ENCODE measurements at regions not wholly inside any gene's neighbourhood (a gene's known extent, or its start where the extent isn't known, plus 50 kb on each side); places are given as distances from the start of the nearest gene placed in this dataset.

DNA sequence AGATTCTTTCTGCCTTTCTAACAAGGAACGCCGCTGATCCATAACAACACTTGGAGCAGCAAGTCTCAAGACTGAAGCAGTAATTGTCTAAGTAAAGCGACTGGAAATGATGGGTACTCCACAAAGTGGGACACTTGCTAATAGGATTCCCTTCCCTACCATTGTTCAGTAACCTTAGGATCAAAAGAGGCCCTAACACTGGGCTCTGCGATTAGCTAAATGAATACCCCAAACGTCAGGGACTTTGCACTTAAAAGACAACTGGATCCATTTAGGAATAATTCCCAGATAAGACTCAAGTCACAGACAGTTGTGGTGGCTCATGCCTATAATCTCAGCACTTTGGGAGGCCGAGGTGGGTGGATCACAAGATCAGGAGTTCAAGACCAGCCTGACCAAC, 221.9 kb upstream of the FGGY start:
- DNase-seq, result no peak
- no peak overlapping the region for H3K4me3 Mint-ChIP-seq

DNA sequence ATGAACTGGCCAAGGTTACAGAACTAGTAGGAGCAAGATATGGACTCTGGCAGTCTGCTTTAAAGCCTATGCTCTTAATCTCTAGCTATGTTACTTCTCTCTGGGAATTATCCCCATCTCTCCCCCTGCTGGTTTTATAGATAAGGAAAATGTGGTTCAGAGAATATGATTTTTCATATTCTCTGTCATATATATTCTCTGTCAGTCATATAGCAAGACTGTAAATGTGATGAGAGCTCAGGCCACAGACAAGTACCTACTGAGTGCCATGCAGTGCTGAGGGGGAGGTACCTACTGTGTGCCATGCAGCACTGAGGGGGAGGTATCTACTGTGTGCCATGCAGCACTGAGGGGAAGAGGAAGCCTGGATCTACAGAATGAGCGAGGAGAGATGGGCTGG, 220.3 kb upstream of the FGGY start:
- no peak overlapping the region for H3K27ac Mint-ChIP-seq
- DNase-seq, result no peak
- peaks cover 3% of the 10 kb centered on the region for H3K36me3 Mint-ChIP-seq
- no peaks in the 10 kb centered on the region for H3K27me3 Mint-ChIP-seq
- no peak overlapping the region for H3K4me3 Mint-ChIP-seq
- H3K9me3 Mint-ChIP-seq, result peaks cover 1% of the 10 kb centered on the region
- H3K4me1 Mint-ChIP-seq, result peaks cover 10% of the 10 kb centered on the region

More for the DNA sequence above, 221.9 kb upstream of the FGGY start:
- Mint-ChIP-seq H3K27ac (no peak overlapping the region), H3K36me3 (peaks cover 3% of the 10 kb centered on the region), H3K27me3 (no peaks in the 10 kb centered on the region), H3K9me3 (peaks cover 1% of the 10 kb centered on the region), H3K4me1 (peaks cover 23% of the 10 kb centered on the region)

DNA sequence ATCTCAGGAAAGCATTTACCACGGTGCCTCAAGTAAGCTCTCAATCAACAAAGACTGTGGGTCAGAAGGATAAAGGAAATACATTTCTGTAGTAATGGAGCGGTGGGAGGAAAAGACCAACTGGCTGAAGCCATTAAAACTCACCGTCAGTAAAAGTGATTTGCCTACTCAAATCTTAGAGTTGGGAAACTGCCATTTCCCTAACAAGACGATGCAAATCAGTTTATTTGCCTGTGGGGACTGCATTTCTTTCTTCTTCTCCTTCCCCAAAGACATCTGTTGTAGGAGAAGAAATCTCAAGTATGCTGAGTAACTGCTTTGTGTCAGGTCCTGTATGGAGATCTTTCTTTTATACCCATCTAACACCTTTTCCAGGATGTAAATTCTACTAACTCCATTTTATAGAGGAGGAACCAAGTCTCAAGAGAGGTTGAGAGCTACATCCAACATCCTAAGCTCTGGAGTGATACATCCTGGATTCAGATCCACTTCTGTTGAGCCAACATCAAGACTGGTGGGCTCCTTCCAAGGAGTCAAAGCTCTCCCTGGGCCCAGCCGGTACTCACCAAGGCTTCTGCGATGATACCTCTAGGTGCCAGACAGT, 219.3 kb upstream of the FGGY start:
- no peak for DNase-seq
- Mint-ChIP-seq H3K27ac (no peak overlapping the region), H3K36me3 (no peaks in the 10 kb centered on the region), H3K27me3 (no peaks in the 10 kb centered on the region), H3K4me1 (peaks cover 2% of the 10 kb centered on the region), H3K9me3 (no peaks in the 10 kb centered on the region), H3K4me3 (no peak overlapping the region)

DNA sequence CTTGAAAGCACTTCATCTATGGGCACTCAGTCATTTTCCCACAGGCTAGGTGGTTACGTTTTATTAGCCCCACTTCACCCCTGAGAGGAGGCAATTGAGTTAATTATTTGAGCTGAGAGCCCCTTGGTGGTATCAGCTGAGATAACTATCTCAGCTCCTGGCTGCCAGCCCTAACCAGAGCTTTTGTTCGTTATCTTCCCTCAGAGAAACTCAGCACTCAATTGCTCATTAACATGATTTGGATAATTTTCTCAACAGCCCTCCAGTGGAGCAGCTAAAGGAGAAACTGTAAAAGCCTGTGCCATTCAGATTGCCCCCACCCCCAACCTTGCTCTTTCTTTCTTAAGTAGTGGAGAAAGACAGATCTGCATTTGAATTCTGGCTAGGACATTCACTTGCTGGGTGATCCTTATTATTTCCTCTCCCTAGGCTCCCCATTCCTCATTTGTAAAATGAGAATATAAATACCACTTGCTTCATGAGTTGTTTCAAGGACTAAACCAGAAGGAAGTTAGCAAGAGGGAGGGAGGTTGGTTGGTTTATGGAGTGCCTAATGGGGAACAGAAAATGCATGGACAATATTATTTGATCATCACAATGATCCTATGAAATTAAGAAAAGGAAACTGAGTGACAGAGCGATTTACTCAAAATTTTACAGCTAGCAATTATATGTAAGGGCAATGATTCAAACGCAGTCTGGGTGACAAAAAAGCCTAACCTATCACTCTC, 218.7 kb upstream of the FGGY start:
- Mint-ChIP-seq H3K4me3 (no peak overlapping the region), H3K27me3 (no peaks in the 10 kb centered on the region), H3K4me1 (peaks cover 1% of the 10 kb centered on the region)

DNA sequence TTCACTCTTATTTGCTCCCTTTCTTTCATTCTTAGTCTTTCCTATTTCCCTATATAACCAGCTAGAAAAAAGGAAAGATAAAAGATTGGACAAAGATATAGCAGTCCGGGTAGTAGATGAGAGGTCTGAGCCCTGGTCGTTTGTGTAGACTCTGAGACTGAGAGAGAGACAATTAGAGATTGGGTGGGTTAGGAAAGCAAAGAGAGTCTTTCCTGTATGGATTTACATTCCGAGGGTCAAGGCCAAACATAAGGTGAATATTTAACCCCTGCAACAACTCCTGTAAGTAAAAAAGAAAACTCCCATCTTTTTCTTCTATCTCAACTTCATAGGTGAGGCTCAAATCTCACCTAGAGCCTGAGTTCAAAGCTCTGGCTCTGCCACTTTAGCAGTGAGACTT, 218.0 kb upstream of the FGGY start:
- H3K4me1 Mint-ChIP-seq, result peaks cover 1% of the 10 kb centered on the region
- no peak overlapping the region for H3K27ac Mint-ChIP-seq

More for the DNA sequence above, 218.7 kb upstream of the FGGY start:
- DNase-seq, result no peak
- no peaks in the 10 kb centered on the region for H3K36me3 Mint-ChIP-seq
- H3K27ac Mint-ChIP-seq, result no peak overlapping the region
- no peaks in the 10 kb centered on the region for H3K9me3 Mint-ChIP-seq

DNA sequence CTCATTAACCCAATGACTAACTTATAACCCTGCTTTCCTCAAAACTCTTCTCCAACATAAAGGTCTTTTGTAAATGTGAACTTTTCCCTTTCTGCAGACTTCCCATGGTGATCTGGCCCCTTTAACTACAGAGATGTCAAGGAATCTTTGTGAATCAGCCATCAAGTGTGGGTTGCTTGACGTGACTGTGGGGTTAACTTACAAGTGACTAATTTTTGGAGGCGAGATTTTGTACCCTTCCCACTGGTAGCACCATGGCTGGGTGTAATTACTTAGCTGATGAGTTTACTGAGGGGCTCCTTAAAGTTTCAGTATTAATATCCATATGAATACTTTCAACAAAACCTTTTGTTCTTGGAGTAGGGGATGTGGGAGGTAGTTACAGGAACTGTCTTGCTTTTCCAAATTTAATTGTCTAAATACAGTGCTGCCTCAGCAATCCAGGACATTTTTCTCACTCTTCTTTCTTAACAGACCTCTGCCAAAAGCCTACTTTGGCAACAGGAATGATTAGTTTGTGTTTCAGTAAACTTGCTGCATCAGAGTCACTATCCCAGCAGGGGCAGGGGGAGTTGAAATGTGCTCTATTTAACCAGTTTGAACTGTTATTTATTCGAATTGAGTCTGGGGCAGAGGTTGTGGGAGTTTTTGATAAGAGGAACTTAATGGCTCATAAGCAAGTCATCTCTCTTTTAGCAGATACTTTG, 217.3 kb upstream of the FGGY start:
- no peak for DNase-seq
- Mint-ChIP-seq H3K9me3 (no peaks in the 10 kb centered on the region), H3K4me3 (no peak overlapping the region), H3K27ac (no peak overlapping the region), H3K4me1 (peaks cover 8% of the 10 kb centered on the region), H3K36me3 (no peaks in the 10 kb centered on the region), H3K27me3 (no peaks in the 10 kb centered on the region)

More for the DNA sequence above, 218.0 kb upstream of the FGGY start:
- Mint-ChIP-seq H3K4me3 (no peak overlapping the region), H3K36me3 (no peaks in the 10 kb centered on the region), H3K27me3 (no peaks in the 10 kb centered on the region), H3K9me3 (no peaks in the 10 kb centered on the region)
- DNase-seq, result no peak

DNA sequence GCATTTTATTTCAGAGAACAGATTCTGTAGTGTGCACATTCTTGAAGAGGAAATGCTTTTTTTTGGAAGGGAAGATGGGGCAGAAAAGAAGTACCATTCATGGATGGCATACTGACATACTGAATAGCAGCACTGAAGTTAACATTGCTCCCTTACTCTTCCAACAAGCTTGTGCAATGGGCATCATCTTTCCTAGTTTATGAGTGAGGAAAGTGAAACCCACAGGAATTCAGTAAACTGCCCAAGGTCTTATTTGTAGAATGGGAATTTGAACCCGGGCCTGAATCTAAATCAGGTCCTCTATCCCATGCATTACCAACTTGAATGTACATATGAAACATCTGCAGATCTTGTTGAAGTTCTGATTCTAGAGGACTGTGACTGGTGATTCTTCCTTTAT, 215.7 kb upstream of the FGGY start:
- Mint-ChIP-seq H3K27ac (no peak overlapping the region), H3K4me3 (no peak overlapping the region), H3K36me3 (no peaks in the 10 kb centered on the region), H3K27me3 (no peaks in the 10 kb centered on the region), H3K4me1 (peaks cover 10% of the 10 kb centered on the region), H3K9me3 (no peaks in the 10 kb centered on the region)
- DNase-seq, result no peak

DNA sequence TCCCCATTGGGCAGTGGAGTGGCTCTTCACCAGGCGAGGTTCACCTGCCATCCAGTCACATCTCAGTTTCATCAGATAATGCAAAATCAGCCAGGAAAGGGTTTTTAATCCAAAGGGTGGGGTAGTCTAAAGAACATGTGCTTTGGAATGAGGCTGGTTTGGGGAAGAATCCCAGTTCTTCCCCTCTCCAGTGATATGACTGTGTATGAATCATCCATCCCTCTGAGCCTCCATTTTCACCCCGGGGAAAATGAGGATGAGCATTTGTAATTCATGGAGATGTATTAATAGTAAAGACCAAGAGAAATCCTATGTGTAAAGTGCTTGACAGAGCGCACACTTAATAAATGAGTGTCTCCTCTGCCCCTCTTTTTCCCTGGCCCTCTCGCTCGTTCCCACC, 215.1 kb upstream of the FGGY start:
- Mint-ChIP-seq H3K36me3 (no peaks in the 10 kb centered on the region), H3K4me1 (peaks cover 10% of the 10 kb centered on the region), H3K27me3 (no peaks in the 10 kb centered on the region), H3K4me3 (no peak overlapping the region), H3K27ac (no peak overlapping the region), H3K9me3 (no peaks in the 10 kb centered on the region)
- no peak for DNase-seq

DNA sequence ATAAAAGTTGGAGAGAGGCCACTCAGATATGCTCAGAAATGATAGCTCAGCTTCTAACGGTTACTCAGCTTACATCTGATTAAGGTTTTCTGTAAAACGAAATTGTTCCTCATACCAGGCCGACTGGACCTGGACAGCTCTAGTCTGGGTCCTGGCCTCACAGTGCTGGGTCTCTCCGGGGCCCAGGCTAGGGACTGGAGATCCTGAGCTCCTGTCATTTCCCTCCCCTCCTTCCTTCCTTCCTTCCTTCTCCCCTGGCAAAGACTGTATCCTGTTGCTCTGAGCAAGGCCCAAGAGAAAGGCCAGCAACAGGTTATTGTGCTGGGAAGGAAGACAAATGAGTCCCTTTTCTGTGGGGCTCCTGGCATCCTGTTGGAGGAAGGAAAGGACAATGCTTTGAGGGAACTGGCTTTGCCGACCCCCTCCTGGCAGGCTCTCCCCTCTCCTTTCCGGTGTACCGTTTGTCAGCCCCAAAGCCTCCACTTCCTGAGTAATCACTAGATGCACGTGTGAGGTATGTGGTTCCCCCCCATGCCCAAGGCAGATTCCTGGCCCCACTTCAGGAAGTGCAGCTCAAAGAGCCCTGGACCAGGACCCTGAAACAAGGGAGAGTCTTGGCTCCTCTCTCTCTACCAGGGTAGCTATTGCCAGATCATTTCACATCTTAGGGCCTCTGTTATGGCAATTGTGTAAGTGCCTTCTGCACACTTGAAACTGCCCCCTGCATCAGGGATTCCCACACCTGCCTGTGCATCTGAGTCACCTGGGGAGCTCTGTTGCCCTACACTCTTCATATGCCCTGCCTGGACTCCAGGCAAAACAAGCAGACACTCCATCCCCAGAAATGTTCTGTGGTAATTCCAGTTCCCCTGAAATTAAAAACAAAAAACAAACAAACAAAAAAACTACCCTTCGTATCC, 212.7 kb upstream of the FGGY start:
- no peaks in the 10 kb centered on the region for H3K27me3 Mint-ChIP-seq
- peaks cover 2% of the 10 kb centered on the region for H3K9me3 Mint-ChIP-seq
- no peak overlapping the region for H3K4me3 Mint-ChIP-seq
- H3K4me1 Mint-ChIP-seq, result peaks cover 10% of the 10 kb centered on the region
- no peak overlapping the region for H3K27ac Mint-ChIP-seq
- no peaks in the 10 kb centered on the region for H3K36me3 Mint-ChIP-seq
- DNase-seq, result no peak

DNA sequence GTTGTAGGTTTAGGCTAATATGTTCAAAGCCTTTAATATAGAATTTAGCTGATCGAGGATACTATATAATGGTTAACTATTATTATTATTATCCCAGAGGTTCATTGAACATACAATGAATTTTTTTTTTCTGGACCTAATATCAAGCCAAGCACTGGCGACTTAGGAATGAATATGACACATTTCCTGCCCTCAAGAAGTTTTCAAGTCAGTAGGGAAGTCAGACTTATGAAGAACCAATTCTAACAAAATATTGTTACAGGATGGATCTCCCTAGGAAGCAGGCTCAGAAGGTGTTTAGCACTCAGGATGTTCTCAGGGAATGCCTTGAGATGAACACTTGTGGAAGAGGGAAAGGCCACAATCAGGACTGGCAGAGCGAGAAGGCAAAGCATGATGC, 211.8 kb upstream of the FGGY start:
- DNase-seq, result no peak
- Mint-ChIP-seq H3K27ac (no peak overlapping the region), H3K27me3 (no peaks in the 10 kb centered on the region), H3K9me3 (peaks cover 4% of the 10 kb centered on the region), H3K4me3 (no peak overlapping the region), H3K36me3 (no peaks in the 10 kb centered on the region), H3K4me1 (peaks cover 8% of the 10 kb centered on the region)

DNA sequence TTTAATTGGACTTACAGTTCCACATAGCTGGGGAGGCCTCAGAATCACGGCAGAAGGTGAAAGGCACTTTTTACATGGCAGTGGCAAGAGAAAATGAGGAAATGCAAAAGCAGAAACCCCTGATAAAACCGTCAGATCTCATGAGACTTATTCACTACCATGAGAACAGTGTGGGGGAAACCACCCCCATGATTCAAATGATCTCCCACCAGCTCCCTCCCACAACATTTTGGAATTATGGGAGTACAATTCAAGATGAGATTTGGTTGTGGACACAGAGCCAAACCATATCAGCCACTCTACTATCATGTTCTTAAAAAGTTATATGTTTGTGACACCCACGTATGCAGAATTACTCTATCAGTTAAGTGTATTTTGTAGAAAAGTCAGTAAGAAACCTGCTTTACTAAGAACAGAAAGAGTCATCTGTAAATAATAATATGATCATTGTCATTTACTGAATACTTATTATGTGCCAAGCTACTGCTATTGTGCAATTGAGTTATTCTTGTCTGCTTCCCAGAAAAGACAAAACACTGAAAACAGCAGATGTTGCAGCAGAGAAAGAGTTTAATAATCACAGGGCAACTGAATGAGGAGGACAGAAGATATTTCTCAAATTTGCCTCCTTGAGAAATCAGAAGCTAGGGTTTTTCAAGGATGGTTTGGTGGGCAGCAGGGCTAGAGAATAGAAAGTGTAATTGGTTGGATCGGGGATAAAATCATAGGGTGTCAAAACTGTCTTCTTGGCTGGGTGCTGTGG, 207.7 kb upstream of the FGGY start:
- H3K27ac Mint-ChIP-seq, result no peak overlapping the region
- no peak for DNase-seq
- H3K9me3 Mint-ChIP-seq, result peaks cover 4% of the 10 kb centered on the region
- no peaks in the 10 kb centered on the region for H3K27me3 Mint-ChIP-seq
- H3K4me1 Mint-ChIP-seq, result peaks cover 5% of the 10 kb centered on the region
- no peak overlapping the region for H3K4me3 Mint-ChIP-seq
- no peaks in the 10 kb centered on the region for H3K36me3 Mint-ChIP-seq

DNA sequence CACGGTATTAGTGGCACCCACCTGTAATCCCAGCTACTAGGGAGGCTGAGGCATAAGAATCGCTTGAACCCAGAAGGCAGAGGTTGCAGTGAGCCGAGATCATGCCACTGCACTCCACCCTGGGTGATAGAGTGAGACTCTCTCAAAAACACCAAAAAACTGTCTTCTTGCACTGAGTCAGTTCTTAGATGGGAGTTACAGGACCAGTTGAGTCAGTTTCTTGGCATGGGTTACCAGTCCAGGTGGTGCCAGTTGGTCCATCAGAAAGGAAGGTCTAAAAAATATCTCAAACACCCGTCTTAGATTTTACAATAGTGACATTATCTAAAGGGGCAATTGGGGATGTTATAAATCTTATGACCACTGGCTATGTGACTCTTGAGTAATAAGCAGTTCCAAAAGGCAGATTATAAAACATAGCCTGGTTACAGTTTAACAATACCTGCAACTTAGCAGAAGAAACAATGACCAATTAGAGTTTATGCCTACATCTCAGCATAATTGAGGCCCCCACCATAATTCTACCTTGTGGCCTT, 206.9 kb upstream of the FGGY start:
- H3K4me1 Mint-ChIP-seq, result no peaks in the 10 kb centered on the region
- no peak overlapping the region for H3K4me3 Mint-ChIP-seq
- H3K9me3 Mint-ChIP-seq, result peaks cover 4% of the 10 kb centered on the region
- no peak for DNase-seq
- H3K27ac Mint-ChIP-seq, result no peak overlapping the region
- H3K36me3 Mint-ChIP-seq, result no peaks in the 10 kb centered on the region
- no peaks in the 10 kb centered on the region for H3K27me3 Mint-ChIP-seq

DNA sequence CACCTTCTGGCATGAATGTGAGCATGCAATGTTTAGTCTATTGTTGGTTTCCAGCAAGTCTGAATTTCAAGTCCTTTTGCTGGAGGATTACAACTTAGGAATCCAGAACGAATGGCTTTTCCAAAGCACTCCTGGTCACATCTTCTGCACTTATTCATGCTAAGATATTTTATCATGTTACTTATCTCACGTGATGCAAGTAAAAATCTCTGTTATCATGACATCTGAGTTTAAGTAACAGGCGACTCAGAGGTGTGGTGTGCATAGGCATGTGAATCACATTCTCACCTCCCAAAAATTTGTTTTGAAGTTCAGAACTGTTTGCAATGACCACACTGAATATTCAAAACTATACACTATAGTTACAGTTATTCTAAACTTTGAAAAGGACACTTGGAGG, 204.8 kb upstream of the FGGY start:
- no peak overlapping the region for H3K27ac Mint-ChIP-seq
- H3K27me3 Mint-ChIP-seq, result no peaks in the 10 kb centered on the region
- peaks cover 4% of the 10 kb centered on the region for H3K9me3 Mint-ChIP-seq
- H3K36me3 Mint-ChIP-seq, result no peaks in the 10 kb centered on the region
- no peak for DNase-seq
- H3K4me3 Mint-ChIP-seq, result no peak overlapping the region
- no peaks in the 10 kb centered on the region for H3K4me1 Mint-ChIP-seq

DNA sequence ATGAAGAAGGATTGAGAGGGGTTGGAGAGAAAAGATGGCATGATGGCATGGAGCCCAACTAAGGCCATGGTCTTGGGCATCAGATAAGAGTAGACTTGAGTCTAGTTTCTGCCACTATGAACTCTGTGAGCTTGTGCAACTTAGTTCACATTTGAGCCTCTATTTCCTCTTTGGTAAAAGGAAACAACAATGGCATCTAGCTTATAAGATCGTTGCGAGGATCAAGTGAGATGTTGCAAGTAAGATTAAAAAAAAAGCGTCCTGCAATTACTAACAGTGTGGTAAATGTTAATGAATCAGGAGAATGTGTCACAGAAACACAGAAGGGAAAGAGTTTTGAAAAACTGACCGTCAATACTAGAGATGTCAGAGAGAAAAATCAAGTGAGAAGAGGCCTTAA, 202.9 kb upstream of the FGGY start:
- Mint-ChIP-seq H3K27me3 (no peaks in the 10 kb centered on the region), H3K36me3 (no peaks in the 10 kb centered on the region), H3K27ac (no peak overlapping the region), H3K4me1 (no peaks in the 10 kb centered on the region), H3K9me3 (peaks cover 4% of the 10 kb centered on the region), H3K4me3 (no peak overlapping the region)
- DNase-seq, result no peak
